ENCODE measurements at regions not wholly inside any gene's neighbourhood (a gene's known extent, or its start where the extent isn't known, plus 50 kb on each side); places are given as distances from the start of the nearest gene placed in this dataset.

- in situ Hi-C loops (cut with MboI; ENCODE audit: low pct_unique_long_range_greater_than_20kb, low sequenced_read_pairs, unreplicated experiment) = no loop called here
- DNase-seq (ENCODE audit: low spot score) = no peak
- TF ChIP-seq CTCF (IDR thresholded peaks at IDR 0.05; ENCODE audit: extremely low read depth, insufficient read depth, missing control alignments) = no peak
These were observed 312.2 kb upstream of the TBC1D5 start for GRCh38 chr3:18054625-18055024.

DNA sequence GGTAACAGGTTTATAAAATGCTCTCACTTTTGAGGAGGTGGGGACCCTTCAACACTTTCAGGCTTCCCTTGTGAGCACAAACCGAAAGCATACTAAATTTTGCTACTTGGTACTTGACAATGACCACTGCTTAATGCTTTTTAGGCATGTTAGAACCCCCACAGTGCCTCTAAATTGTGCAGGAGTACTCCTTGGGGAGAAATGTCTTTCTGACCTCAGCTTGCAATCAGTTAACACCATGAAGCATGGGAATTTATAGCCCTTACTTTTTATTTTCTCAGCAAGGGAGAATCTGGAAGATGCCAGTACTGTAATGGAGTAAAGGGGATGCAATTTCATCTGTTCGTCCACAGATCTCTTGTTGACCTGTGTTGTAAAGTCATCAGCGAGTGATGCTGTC lies 308.9 kb upstream of the TBC1D5 start:
- no peak for DNase-seq (ENCODE audit: low spot score)
- no peak for TF ChIP-seq CTCF (IDR thresholded peaks at IDR 0.05; ENCODE audit: extremely low read depth, insufficient read depth, missing control alignments)
- in situ Hi-C loops (cut with MboI; ENCODE audit: low pct_unique_long_range_greater_than_20kb, low sequenced_read_pairs, unreplicated experiment) = no loop called here

DNA sequence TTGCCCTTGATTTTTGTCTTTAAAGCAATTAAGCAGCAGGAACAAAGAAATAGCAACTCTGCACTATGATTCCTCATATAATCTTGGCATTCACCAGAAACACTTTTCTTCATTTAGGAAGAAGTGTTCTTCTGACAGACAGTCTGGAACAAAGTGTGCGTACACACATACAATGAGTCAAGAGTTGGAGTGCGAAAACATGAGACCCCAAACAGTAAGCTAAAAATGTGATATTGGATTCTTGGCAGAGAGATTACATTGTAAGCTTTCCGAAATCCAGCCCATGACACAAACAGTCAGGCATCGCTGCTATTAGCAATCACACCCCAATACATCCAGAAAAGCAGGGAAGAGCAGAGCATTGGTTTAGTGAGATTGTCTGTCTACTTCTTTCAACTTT lies 306.7 kb upstream of the TBC1D5 start:
- in situ Hi-C loops (cut with MboI; ENCODE audit: low pct_unique_long_range_greater_than_20kb, low sequenced_read_pairs, unreplicated experiment) = no loop called here
- no peak for DNase-seq (ENCODE audit: low spot score)
- no peak for TF ChIP-seq CTCF (IDR thresholded peaks at IDR 0.05; ENCODE audit: extremely low read depth, insufficient read depth, missing control alignments)

GRCh38 chr3:18047052-18047451 lies 304.6 kb upstream of the TBC1D5 start:
- no peak for TF ChIP-seq CTCF (IDR thresholded peaks at IDR 0.05; ENCODE audit: extremely low read depth, insufficient read depth, missing control alignments)
- in situ Hi-C loops (cut with MboI; ENCODE audit: low pct_unique_long_range_greater_than_20kb, low sequenced_read_pairs, unreplicated experiment) = no loop called here
- DNase-seq (ENCODE audit: low spot score) = no peak

GRCh38 chr3:18046131-18046915 lies 303.9 kb upstream of the TBC1D5 start:
- DNase-seq (ENCODE audit: low spot score) = no peak
- in situ Hi-C loops (cut with MboI; ENCODE audit: low pct_unique_long_range_greater_than_20kb, low sequenced_read_pairs, unreplicated experiment) = no loop called here
- no peak for TF ChIP-seq CTCF (IDR thresholded peaks at IDR 0.05; ENCODE audit: extremely low read depth, insufficient read depth, missing control alignments)

DNA sequence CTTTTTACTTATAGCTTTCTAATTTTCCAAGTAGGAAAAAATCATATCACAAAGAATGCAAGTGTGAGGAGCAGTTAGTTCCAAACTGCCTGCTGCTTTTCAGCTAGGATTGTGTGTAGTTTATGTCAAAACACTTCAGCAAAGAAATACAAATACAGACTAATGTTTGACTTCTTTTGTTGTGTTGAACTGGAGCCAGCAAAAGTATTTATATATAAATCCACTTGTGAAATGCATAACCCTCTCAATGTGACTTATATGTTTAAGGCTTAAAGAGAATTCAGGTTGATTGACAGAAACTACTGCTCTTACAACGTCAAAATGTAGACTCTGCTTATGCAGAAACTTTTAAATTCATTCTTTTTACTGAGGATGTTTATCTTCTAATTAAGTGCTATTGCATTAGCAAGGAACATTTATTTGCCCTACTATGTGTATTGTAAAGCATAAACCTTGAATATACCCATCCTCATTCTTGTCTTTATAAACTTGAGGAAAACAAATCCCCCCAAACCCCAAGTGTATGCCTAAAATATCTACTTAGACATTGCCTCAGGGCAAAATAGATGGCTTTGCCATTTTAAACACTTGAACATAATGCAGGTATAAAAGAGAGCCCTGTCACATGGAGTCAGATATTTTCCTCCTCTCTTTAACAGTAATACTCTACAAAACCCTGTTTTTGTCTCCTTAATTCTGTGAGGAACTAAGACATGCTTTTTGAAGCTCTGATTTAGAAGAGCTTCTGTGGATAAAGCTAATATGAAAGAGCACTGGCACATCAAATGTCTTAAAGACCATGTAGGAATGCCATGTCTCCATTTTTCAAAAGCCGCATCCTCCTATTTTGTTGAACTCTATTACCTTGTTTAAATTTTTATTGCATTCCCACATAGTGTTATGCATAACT lies 302.8 kb upstream of the TBC1D5 start:
- in situ Hi-C loops (cut with MboI; ENCODE audit: low pct_unique_long_range_greater_than_20kb, low sequenced_read_pairs, unreplicated experiment) = no loop called here
- no peak for DNase-seq (ENCODE audit: low spot score)
- no peak for TF ChIP-seq CTCF (IDR thresholded peaks at IDR 0.05; ENCODE audit: extremely low read depth, insufficient read depth, missing control alignments)

All from GM13977 (cell line).